ENCODE measurements at regions not wholly inside any gene's neighbourhood (a gene's known extent, or its start where the extent isn't known, plus 50 kb on each side); places are given as distances from the start of the nearest gene placed in this dataset.
"Not testable (repeated sequence)": the region's sequence is repeated elsewhere in the genome, so short reads cannot be mapped to it uniquely, and the experiment has no call there.

DNA sequence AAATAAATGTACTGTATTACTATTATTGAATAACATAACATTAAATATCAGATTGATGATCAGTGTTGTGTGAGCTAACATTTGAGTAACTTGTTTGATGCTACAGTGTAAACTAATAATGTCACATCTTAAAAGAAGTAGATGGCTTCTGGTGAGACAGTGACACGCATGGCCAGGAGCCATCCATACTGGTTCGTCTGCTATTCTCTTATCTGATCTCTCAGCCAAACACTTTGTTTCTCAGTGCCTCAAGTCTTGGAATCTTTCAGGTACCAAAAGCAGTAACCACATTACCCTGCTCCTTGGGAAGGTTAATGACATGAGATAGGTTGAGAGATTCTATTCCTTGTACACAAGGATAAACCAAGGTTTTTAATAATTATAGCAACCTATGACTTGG is 198.1 kb upstream of the IGFBP7 start:
- H3K9me3 ChIP-seq (ENCODE audit: low read length): no peaks in the 10 kb centered on the region
- no peak overlapping the region for H3K4me3 ChIP-seq (ENCODE audit: low read length)
- no peaks in the 10 kb centered on the region for H3K4me1 ChIP-seq (ENCODE audit: insufficient read depth, low read length)
- no peaks in the 10 kb centered on the region for H3K27me3 ChIP-seq (ENCODE audit: insufficient read depth, low read length)
- no peaks in the 10 kb centered on the region for H3K36me3 ChIP-seq (ENCODE audit: insufficient read depth, low read length)
- no peak overlapping the region for H2AFZ ChIP-seq (ENCODE audit: low read depth, low read length)

GRCh38 chr4:57305836-57306235 is 195.7 kb upstream of the IGFBP7 start:
- no peak overlapping the region for H3K4me3 ChIP-seq (ENCODE audit: low read length)
- H3K9me3 ChIP-seq (ENCODE audit: low read length): no peaks in the 10 kb centered on the region
- H2AFZ ChIP-seq (ENCODE audit: low read depth, low read length): no peak overlapping the region
- no peaks in the 10 kb centered on the region for H3K36me3 ChIP-seq (ENCODE audit: insufficient read depth, low read length)
- no peaks in the 10 kb centered on the region for H3K27me3 ChIP-seq (ENCODE audit: insufficient read depth, low read length)
- no peaks in the 10 kb centered on the region for H3K4me1 ChIP-seq (ENCODE audit: insufficient read depth, low read length)

DNA sequence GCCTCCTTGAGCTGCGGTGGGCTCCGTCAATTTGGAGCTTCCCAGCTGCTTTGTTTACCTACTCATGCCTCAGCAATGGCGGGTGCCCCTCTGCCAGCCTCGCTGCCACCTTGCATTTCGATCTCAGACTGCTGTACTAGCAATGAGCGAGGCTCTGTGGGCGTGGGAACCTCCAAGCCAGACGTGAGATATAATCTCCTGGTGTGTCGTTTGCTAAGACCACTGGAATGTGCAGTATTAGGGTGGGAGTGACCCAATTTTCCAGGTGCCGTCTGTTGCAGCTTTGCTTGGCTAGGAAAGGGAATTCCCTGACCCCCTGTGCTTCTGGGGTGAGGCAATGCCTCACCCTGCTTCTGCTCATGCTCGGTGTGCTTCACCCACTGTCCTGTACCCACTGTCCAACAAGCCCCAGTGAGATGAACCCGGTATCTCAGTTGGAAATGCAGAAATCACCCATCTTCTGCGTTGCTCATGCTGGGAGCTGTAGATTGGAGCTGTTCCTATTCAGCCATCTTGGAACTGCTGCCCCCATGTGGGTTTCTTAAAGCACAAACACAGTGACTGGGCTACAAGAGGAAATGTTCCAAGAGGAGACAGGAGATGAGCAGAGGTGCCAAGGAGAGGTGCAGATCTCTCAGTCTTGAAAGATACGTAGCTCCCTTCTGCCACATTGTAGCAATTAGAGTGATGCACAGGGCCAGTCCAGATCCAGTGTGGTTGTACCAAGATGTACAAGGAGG is 193.0 kb upstream of the IGFBP7 start:
- H3K36me3 ChIP-seq (ENCODE audit: insufficient read depth, low read length): no peaks in the 10 kb centered on the region
- no peaks in the 10 kb centered on the region for H3K4me1 ChIP-seq (ENCODE audit: insufficient read depth, low read length)
- H2AFZ ChIP-seq (ENCODE audit: low read depth, low read length): no peak overlapping the region
- H3K27me3 ChIP-seq (ENCODE audit: insufficient read depth, low read length): no peaks in the 10 kb centered on the region
- no peak overlapping the region for H3K4me3 ChIP-seq (ENCODE audit: low read length)
- no peaks in the 10 kb centered on the region for H3K9me3 ChIP-seq (ENCODE audit: low read length)

- H2AFZ ChIP-seq (ENCODE audit: low read depth, low read length); H3K9me3 ChIP-seq (ENCODE audit: low read length); H3K4me3 ChIP-seq (ENCODE audit: low read length); H3K4me1 ChIP-seq (ENCODE audit: insufficient read depth, low read length); H3K27me3 ChIP-seq (ENCODE audit: insufficient read depth, low read length); H3K36me3 ChIP-seq (ENCODE audit: insufficient read depth, low read length): not testable (repeated sequence)
These were observed 190.1 kb upstream of the IGFBP7 start for GRCh38 chr4:57300300-57300699.

GRCh38 chr4:57291911-57292310 is 181.7 kb upstream of the IGFBP7 start:
- H3K36me3 ChIP-seq (ENCODE audit: insufficient read depth, low read length): no peaks in the 10 kb centered on the region
- peaks cover 7% of the 10 kb centered on the region for H3K4me1 ChIP-seq (ENCODE audit: insufficient read depth, low read length)
- no peak overlapping the region for H3K4me3 ChIP-seq (ENCODE audit: low read length)
- H3K27me3 ChIP-seq (ENCODE audit: insufficient read depth, low read length): no peaks in the 10 kb centered on the region
- no peaks in the 10 kb centered on the region for H3K9me3 ChIP-seq (ENCODE audit: low read length)
- no peak overlapping the region for H2AFZ ChIP-seq (ENCODE audit: low read depth, low read length)

DNA sequence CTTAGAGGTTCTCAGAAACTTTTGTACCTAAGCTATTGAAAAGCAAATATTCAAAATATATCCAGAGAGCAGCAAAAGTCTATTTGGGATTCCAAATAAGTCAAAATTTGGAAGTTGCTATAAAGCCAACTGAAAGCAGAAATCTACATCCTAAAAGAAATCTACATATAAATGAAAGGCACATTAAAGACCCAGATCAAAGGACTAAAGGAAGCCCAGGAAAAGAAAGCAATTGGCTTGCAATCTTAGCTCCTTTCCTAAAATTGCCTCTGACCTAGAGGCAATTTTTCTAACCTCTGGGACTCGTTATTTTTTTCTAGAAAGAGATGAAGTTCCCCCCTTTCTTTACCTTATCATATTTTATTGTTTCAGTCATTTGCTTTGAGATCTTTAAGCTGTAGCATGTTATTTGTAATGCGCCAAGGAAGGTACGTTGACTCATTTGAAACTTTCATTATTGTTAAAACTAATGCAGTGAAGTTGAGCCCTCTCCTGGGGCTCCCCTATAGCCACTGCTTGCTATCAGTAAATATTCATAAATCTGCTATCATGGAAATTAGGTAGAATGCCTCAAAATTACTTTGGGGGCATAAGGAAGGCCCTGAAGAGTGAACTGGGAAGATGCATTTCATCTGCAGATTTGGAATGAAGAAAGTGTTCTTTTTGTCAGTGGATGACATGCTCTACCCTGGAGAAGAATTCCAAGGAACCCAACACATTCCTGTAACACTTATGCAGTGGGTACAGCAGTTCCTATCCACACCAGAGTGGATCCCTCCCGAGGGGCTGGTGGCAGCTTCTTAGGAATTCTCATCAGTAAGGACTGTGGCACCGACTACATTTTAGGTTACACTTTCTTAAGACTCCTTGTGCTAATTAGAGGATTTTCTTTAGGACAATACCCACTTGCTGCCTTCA is 177.8 kb upstream of the IGFBP7 start:
- H2AFZ ChIP-seq (ENCODE audit: low read depth, low read length): no peak overlapping the region
- H3K4me3 ChIP-seq (ENCODE audit: low read length): no peak overlapping the region
- H3K9me3 ChIP-seq (ENCODE audit: low read length): no peaks in the 10 kb centered on the region
- no peaks in the 10 kb centered on the region for H3K27me3 ChIP-seq (ENCODE audit: insufficient read depth, low read length)
- H3K36me3 ChIP-seq (ENCODE audit: insufficient read depth, low read length): no peaks in the 10 kb centered on the region
- H3K4me1 ChIP-seq (ENCODE audit: insufficient read depth, low read length): peaks cover 7% of the 10 kb centered on the region

DNA sequence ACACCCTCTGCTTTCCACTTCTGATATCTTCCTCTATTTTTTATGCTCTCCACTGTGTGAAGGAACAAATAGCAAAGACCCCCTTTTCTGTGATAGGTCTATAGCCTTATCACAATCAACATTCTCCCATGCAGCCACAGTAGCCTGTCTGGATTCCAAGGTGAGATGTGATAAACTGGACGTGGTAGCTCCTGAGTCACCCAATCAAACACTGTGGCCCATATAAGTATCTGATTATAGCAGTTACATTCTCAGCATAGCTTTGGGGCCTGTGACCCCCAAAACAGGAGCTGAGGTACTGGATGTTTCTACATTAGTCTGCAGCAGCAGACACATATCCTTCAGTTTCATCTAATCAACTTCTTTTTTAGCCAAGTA is 172.7 kb upstream of the IGFBP7 start:
- Histone ChIP-seq H3K4me1 (ENCODE audit: insufficient read depth, low read length) (no peaks in the 10 kb centered on the region), H3K36me3 (ENCODE audit: insufficient read depth, low read length) (no peaks in the 10 kb centered on the region), H3K27me3 (ENCODE audit: insufficient read depth, low read length) (no peaks in the 10 kb centered on the region), H3K4me3 (ENCODE audit: low read length) (no peak overlapping the region), H3K9me3 (ENCODE audit: low read length) (no peaks in the 10 kb centered on the region), H2AFZ (ENCODE audit: low read depth, low read length) (no peak overlapping the region)

DNA sequence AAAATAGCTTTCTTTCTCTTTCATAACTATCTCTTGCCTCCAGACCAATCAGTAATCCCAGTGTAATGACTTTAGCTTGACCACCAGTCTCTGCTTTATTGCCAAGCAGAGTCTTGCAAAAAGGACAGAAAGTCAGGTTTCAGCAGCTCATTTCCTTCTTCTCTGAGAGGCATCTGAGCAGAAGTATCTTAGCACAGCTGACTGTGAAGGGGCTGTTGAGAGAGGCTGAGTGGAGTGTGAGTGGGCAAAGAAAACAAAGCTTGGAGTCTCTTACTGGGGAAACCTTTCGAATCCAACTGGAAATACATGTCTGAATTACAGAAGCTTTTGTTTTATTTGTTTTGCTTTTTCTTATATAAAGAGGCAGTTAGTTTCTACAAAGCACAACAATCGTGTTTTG is 170.3 kb upstream of the IGFBP7 start:
- H3K4me3 ChIP-seq (ENCODE audit: low read length): no peak overlapping the region
- H3K27me3 ChIP-seq (ENCODE audit: insufficient read depth, low read length): no peaks in the 10 kb centered on the region
- no peaks in the 10 kb centered on the region for H3K9me3 ChIP-seq (ENCODE audit: low read length)
- H3K36me3 ChIP-seq (ENCODE audit: insufficient read depth, low read length): no peaks in the 10 kb centered on the region
- H3K4me1 ChIP-seq (ENCODE audit: insufficient read depth, low read length): no peaks in the 10 kb centered on the region
- H2AFZ ChIP-seq (ENCODE audit: low read depth, low read length): no peak overlapping the region

DNA sequence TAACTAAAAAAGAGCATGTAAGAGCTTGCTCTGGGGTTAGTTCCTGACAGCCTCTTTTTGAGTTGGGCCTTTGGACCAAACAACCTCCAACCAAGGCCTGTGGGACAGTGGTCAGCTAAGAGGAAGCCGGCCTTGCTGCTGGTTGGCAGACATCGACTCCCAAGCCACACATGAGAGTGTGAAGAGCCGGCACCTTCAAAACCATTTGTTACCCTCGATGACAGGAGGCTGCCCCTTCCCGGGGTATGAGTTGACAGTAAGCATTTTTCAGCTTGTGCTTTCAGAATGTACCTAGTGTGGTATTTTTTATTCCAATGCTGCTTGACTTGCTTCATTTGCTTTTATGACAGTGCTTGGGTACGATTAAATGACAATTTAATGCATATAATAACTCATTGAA is 168.6 kb upstream of the IGFBP7 start:
- no peaks in the 10 kb centered on the region for H3K4me1 ChIP-seq (ENCODE audit: insufficient read depth, low read length)
- no peak overlapping the region for H2AFZ ChIP-seq (ENCODE audit: low read depth, low read length)
- H3K36me3 ChIP-seq (ENCODE audit: insufficient read depth, low read length): no peaks in the 10 kb centered on the region
- no peaks in the 10 kb centered on the region for H3K9me3 ChIP-seq (ENCODE audit: low read length)
- no peaks in the 10 kb centered on the region for H3K27me3 ChIP-seq (ENCODE audit: insufficient read depth, low read length)
- no peak overlapping the region for H3K4me3 ChIP-seq (ENCODE audit: low read length)

- Histone ChIP-seq H3K4me1 (ENCODE audit: insufficient read depth, low read length) (no peaks in the 10 kb centered on the region), H3K4me3 (ENCODE audit: low read length) (no peak overlapping the region), H2AFZ (ENCODE audit: low read depth, low read length) (no peak overlapping the region), H3K9me3 (ENCODE audit: low read length) (no peaks in the 10 kb centered on the region), H3K27me3 (ENCODE audit: insufficient read depth, low read length) (no peaks in the 10 kb centered on the region), H3K36me3 (ENCODE audit: insufficient read depth, low read length) (no peaks in the 10 kb centered on the region)
These were observed 163.9 kb upstream of the IGFBP7 start for GRCh38 chr4:57274082-57274481.

- Histone ChIP-seq H2AFZ (ENCODE audit: low read depth, low read length) (no peak overlapping the region), H3K27me3 (ENCODE audit: insufficient read depth, low read length) (no peaks in the 10 kb centered on the region), H3K9me3 (ENCODE audit: low read length) (no peaks in the 10 kb centered on the region), H3K36me3 (ENCODE audit: insufficient read depth, low read length) (no peaks in the 10 kb centered on the region), H3K4me1 (ENCODE audit: insufficient read depth, low read length) (peaks cover 10% of the 10 kb centered on the region), H3K4me3 (ENCODE audit: low read length) (no peak overlapping the region)
These were observed 160.2 kb upstream of the IGFBP7 start for GRCh38 chr4:57270346-57270745.

- Histone ChIP-seq H3K9me3 (ENCODE audit: low read length) (no peaks in the 10 kb centered on the region), H3K27me3 (ENCODE audit: insufficient read depth, low read length) (no peaks in the 10 kb centered on the region)
These were observed 155.8 kb upstream of the IGFBP7 start for GRCh38 chr4:57265831-57266582.

GRCh38 chr4:57254754-57255153 is 144.6 kb upstream of the IGFBP7 start:
- Histone ChIP-seq H3K4me3 (ENCODE audit: low read length) (no peak overlapping the region), H3K36me3 (ENCODE audit: insufficient read depth, low read length) (no peaks in the 10 kb centered on the region), H3K27me3 (ENCODE audit: insufficient read depth, low read length) (no peaks in the 10 kb centered on the region), H2AFZ (ENCODE audit: low read depth, low read length) (no peak overlapping the region), H3K4me1 (ENCODE audit: insufficient read depth, low read length) (peaks cover 16% of the 10 kb centered on the region), H3K9me3 (ENCODE audit: low read length) (no peaks in the 10 kb centered on the region)

More at GRCh38 chr4:57265831-57266582, 155.8 kb upstream of the IGFBP7 start:
- Histone ChIP-seq H3K36me3 (ENCODE audit: insufficient read depth, low read length) (no peaks in the 10 kb centered on the region), H3K4me1 (ENCODE audit: insufficient read depth, low read length) (peaks cover 10% of the 10 kb centered on the region), H2AFZ (ENCODE audit: low read depth, low read length) (peak overlapping the region; percentile 4), H3K4me3 (ENCODE audit: low read length) (no peak overlapping the region)
